ENCODE measurements at regions not wholly inside any gene's neighbourhood (a gene's known extent, or its start where the extent isn't known, plus 50 kb on each side); places are given as distances from the start of the nearest gene placed in this dataset.

DNA sequence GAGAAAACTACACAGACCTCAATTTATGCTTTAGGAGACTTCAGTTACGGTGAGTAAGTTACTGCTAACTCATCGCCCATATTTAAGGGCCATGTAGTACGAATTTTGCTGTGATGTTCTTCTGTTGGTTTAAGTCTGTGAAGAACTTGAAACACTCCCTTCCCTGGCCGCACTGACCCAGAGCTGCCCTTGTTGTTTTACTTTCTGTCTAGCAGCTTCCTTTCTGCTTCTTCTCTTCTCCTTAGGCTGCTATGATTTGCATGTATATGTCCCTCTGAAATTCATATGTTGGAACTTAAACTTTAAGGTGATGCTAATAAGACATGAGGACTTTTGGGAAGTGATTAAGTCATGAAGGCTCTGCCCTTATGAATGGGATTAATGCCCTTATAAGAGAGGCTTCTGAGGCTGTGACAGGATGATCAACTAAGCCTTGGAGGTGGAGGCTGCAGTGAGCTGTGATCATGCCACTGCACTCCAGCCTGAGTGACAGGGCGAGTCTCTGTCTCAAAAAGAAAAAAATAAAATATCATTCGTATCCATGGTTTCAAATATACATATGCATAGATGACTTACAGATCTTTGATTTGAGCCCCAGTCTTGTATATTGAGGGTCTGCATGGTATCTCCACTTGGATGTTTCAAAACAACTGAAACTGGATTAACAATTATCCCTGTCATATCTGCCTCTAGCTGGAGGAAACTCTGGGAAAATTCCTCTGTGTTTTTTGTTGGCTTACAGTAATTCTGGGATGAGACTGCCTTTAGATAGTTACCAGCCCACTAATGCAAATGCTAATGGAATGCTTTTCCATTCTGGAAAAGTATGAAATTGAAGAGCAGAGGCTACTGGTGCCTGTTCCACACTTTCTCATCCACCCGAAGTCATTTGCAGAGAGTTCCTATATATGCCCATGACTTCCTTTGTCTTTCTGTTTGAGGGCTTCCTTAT lies 263.4 kb upstream of the ACTBL2 start:
- Histone ChIP-seq H3K27ac (no peak overlapping the region), H3K36me3 (no peaks in the 10 kb centered on the region), H3K4me1 (peaks cover 0 to 9% (median 0%) of the 10 kb centered on the region in 4 donors), H3K4me3 (no peak overlapping the region), H3K9me3 (no peaks in the 10 kb centered on the region), H3K27me3 (no peaks in the 10 kb centered on the region)
- TF ChIP-seq, protein P1, sequence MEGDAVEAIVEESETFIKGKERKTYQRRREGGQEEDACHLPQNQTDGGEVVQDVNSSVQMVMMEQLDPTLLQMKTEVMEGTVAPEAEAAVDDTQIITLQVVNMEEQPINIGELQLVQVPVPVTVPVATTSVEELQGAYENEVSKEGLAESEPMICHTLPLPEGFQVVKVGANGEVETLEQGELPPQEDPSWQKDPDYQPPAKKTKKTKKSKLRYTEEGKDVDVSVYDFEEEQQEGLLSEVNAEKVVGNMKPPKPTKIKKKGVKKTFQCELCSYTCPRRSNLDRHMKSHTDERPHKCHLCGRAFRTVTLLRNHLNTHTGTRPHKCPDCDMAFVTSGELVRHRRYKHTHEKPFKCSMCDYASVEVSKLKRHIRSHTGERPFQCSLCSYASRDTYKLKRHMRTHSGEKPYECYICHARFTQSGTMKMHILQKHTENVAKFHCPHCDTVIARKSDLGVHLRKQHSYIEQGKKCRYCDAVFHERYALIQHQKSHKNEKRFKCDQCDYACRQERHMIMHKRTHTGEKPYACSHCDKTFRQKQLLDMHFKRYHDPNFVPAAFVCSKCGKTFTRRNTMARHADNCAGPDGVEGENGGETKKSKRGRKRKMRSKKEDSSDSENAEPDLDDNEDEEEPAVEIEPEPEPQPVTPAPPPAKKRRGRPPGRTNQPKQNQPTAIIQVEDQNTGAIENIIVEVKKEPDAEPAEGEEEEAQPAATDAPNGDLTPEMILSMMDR (IDR thresholded peaks at IDR 0.05): no peak
- no peak for DNase-seq
- intact Hi-C loops (cut with DNase I; ENCODE audit: low total_unique reads): no loop called here

DNA sequence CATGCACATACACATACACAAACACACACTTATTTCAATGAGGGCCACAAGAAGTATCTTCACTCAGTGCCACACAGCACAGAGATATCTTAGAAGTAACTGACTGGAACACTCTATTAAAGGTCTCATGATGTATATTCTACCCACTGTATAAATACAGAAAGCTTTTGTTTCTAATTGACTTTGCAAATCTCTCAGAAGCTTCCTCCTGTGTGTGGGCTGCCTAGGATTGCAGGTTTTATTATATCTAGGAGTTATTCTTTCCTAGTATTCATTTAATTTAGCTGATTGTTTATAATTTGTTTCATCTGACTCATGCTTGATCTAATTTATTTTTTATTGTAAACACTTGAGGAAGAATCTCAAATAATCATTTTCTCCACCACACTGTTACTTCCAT lies 262.4 kb upstream of the ACTBL2 start:
- no peaks in the 10 kb centered on the region for H3K9me3 ChIP-seq
- no peak for DNase-seq
- intact Hi-C loops (cut with DNase I; ENCODE audit: low total_unique reads): no loop called here
- no peak overlapping the region for H3K27ac ChIP-seq
- no peaks in the 10 kb centered on the region for H3K27me3 ChIP-seq
- H3K4me3 ChIP-seq: no peak overlapping the region
- TF ChIP-seq, protein P1 (IDR thresholded peaks at IDR 0.05): no peak
- peaks cover 0 to 13% (median 0%) of the 10 kb centered on the region in 4 donors for H3K4me1 ChIP-seq
- no peaks in the 10 kb centered on the region for H3K36me3 ChIP-seq

DNA sequence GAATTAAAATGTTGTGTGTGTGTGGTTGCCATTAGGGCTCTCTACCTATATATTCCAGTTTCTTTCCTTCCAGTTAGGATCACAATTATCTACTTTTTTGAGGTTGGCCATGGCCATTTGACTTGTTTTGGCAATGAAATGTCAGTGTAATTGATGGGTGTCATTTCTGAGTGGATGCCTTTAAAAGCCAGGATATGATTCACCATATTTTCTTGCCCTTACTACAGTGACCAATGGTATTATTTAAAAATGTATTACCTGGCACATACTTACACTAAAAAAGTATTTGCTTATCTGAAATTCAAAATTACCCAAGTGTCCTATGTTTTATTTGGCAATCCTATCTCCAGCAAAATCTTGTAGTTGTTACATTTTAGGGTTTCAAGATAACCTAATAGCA lies 258.7 kb upstream of the ACTBL2 start:
- Histone ChIP-seq H3K27me3 (no peaks in the 10 kb centered on the region), H3K4me1 (peaks cover 0 to 24% (median 0%) of the 10 kb centered on the region in 4 donors), H3K9me3 (no peaks in the 10 kb centered on the region), H3K4me3 (no peak overlapping the region), H3K27ac (no peak overlapping the region), H3K36me3 (no peaks in the 10 kb centered on the region)
- intact Hi-C loops (cut with DNase I; ENCODE audit: low total_unique reads): no loop called here
- DNase-seq: no peak
- TF ChIP-seq, protein P1 (IDR thresholded peaks at IDR 0.05): no peak

DNA sequence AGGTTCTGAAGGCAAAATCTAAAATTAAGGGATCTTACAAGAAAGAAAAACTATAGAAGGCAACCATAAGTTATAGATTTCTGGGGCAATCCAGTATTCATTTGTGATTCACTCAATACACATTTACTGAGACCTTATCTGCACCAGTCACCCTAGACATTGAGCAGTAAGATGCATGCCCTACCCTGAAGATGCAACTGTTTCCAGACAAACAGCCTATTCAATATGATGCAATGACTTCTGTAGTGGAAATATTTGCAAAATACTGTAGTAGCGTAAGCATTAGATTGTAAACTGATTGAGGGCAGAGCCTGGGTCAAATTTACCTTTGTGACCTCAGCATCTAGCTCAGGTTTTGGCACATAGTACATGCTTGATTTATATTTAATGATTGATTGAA lies 256.2 kb upstream of the ACTBL2 start:
- intact Hi-C loops (cut with DNase I; ENCODE audit: low total_unique reads): no loop called here
- Histone ChIP-seq H3K36me3 (no peaks in the 10 kb centered on the region), H3K27ac (no peak overlapping the region), H3K4me3 (no peak overlapping the region), H3K4me1 (peaks cover 0 to 44% (median 2%) of the 10 kb centered on the region in 4 donors), H3K27me3 (no peaks in the 10 kb centered on the region), H3K9me3 (no peaks in the 10 kb centered on the region)
- no peak for DNase-seq
- TF ChIP-seq, protein P1 (IDR thresholded peaks at IDR 0.05): no peak

DNA sequence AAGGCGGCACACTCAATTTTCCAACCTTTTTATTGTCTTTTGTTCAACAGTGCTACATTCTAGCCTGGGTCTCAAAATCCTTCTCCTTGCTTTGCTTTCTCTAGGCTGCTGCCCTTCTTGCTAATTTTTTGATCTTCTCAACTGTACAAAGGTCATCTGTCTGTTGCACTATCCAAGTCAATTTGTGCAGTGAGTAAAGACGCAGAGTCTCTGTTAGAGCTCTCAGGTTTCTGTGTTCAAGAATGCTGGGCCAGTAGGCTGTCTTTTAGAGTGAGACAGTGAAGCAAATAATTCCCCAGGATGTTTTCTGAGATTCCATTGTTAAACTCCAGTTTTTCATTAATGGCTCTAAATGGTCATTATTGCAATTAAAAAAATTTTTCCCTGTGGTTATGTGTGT lies 255.7 kb upstream of the ACTBL2 start:
- no peak overlapping the region for H3K27ac ChIP-seq
- DNase-seq: no peak
- TF ChIP-seq, protein P1 (IDR thresholded peaks at IDR 0.05): no peak
- no peaks in the 10 kb centered on the region for H3K27me3 ChIP-seq
- peaks cover 0 to 44% (median 2%) of the 10 kb centered on the region in 4 donors for H3K4me1 ChIP-seq
- no peak overlapping the region for H3K4me3 ChIP-seq
- no peaks in the 10 kb centered on the region for H3K9me3 ChIP-seq
- no peaks in the 10 kb centered on the region for H3K36me3 ChIP-seq
- intact Hi-C loops (cut with DNase I; ENCODE audit: low total_unique reads): no loop called here

Data from tibial artery (tissue), 4 donors.